8988T (cell line): ENCODE measurements at regions not wholly inside any gene's neighbourhood (a gene's known extent, or its start where the extent isn't known, plus 50 kb on each side); places are given as distances from the start of the nearest gene placed in this dataset.
"Not testable (repeated sequence)": the region's sequence is repeated elsewhere in the genome, so short reads cannot be mapped to it uniquely, and the experiment has no call there.

Experiments used
- DNase-seq: peaks from one replicate; pipeline ENCODE4 v3.0.0; 2011

DNA sequence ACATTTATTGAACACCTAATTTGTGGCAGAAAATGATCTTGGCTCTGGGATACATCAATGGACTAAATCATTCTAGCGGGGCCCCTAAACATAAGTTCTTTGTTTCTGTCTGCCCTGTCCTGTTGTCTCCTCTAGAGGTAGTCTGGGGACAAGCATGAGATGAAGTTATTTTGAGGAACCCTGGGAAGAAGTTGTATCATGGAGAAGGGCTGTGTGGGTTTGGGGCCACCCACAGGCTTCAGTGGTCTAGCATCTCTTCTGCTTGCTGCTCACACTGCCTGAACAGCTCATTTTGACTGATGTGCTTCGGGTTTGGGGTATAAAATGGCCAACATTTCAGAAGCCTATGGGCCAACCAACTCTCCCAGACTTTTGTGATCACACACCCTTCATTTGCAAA, 50.3 kb upstream of the OSBPL11 start:
- no peak for DNase-seq

DNA sequence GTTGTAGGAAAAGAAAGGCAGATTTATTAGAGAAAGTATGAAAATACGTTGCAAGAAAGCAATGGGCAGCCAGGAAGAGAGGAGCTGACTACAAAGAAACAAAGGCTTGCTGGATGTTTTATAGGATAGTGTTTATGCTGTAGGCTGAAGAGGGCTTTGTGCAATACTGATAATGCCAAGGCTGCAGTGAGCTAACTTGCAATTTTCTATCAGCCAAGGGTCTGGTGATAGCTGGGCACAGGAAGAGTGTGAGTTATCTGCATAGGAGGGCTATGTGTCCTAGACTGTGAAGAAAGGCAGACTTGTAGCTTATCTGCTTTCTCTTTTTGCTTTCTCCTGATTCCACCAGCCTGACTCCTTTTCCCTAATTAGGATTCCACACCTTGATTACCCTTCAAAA, 51.3 kb upstream of the OSBPL11 start:
- DNase-seq: no peak

DNA sequence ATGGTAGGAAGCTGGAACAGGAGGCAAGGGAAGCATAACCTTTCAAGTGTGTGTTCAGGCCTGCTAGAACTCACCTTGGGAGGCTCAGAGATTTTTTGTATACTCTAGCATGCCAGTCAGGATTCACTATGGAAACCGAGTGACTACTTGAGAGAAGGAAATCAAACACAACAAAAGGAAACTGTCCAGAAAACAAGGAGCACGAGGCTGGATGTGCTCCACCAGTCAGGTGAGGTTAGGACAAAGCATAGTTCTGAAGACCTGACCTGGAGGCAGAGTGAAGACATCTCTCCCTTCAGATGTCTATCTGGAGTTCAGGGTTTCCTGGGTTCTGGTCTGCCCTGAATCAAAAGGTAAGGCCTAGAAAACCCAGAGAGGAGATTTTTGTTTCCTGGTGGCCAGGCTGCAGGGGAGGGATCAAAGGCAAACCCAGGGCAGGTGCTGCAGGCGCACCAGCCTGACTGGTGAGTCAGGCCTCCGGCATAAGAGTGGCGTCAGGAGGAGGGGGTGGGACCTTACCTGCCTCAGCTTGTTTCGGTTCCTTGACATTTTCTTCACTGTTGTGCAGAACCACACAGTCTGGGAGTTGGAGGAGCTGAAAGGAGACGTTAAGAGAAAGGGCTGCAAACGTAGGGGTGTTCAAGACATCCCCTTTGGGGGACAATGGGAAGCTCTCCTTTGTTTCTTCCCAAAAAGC, 52.2 kb upstream of the OSBPL11 start:
- DNase-seq: no peak

DNA sequence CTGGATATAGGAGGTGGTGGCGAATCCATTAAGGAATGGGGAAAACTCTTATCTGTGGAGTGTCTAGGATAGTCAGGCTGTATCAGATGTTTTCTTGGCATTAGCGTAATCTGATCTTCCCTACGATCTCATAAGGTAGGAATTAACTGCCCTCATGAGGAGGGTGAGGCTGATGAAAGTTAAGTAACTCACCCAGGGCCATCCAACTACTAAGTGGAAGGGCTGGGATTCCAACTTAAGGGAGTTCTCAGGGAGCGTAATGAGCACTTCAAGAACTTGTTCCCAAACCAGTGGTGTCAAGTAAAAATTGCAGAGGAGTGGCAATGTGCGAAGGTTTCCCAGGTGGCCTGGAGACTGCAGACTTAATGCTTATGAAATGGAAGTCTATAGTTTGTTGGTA, 55.9 kb upstream of the OSBPL11 start:
- DNase-seq: no peak

DNA sequence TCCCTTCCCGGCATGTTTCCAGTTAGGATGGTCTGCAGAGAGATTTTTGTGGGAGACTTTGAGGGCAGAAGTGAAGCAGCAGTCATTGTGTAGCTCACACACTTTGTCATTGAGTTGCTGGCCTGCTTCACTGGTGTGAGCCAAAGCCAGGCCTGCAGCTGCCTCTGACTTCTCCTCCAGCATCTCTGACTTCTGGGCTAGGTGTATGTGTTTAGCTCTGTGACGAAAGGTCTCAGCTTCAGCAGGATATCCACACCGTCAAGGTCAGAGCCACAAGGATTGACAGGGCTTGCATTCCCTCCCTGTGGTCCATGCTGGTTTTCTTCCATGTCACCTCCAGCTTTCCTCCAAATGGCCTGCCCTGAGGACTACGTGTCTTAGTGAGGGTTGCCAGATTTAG, 57.1 kb upstream of the OSBPL11 start:
- no peak for DNase-seq

DNA sequence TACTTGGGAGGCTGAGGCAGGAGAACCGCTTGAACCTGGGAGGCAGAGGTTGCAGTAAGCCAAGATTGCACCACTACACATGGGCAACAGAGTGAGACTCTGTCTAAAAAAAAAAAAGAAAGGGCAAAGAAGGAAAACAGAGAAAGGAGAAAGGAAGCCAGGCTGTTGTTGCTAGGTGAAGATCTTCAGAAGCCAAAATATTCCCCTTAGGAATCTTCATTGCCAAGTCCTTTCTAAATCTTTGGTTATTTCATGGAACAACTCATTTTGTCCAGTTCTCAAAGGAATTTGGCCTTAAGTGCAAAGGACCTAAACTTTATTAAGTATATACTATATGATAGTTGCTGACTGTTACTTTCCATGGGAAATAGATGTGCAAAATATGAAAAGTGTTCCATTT, 59.2 kb upstream of the OSBPL11 start:
- no peak for DNase-seq

DNA sequence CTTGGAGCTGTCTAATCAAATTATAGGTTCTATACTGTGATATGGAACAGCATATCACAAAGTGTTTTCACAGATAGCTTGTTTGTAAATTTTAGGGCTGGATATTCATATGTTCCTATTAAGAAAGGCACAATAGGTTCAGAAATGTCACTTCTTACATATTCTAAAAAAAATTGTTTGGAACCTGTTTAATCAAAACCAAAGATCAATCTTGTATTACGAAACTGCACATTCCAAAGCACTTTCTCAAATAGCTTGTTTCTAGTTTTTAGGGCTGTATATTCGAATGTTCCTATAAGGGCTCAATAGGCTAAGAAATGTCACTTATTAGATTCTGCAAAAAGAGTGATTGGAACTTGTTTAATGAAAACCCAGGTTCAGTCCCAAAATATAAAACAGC, 67.4 kb upstream of the OSBPL11 start:
- DNase-seq: no peak

DNA sequence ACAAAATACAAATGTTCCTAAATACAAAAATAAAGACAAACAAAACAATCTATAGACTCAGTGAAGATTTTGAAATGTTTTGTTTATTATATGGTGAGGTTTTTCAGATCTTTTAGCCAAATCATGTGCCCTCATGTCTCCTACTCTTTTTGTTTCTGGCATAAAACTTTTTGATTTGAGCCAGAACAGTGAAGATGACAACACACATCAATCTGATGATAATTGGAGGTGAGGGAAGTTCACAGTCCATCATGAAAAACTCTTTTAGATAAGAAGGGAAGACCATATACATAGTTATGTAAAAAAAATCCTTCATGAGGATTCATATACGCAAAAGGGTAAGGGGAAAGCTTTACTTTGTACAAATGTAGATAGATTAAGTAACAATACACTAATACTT, 75.1 kb upstream of the OSBPL11 start:
- no peak for DNase-seq

DNA sequence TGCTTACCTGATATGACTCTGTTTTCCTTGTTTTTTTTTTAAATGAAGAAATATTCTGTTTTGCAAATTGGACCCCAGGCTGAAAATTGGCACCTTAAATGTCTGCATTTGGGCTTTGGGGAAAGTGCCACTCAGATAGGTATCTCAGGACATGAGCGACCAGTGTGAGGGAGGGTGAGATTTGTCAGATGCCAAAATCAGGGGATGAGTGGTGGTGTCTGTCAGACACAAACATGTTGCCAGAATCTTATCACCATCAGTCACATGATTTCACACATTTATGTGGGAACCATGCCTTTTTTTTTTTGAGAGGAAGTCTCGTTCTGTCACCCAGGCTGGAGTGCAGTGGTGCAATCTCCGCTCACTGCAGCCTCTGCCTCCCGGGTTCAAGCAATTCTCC, 75.6 kb upstream of the OSBPL11 start:
- DNase-seq: no peak

DNA sequence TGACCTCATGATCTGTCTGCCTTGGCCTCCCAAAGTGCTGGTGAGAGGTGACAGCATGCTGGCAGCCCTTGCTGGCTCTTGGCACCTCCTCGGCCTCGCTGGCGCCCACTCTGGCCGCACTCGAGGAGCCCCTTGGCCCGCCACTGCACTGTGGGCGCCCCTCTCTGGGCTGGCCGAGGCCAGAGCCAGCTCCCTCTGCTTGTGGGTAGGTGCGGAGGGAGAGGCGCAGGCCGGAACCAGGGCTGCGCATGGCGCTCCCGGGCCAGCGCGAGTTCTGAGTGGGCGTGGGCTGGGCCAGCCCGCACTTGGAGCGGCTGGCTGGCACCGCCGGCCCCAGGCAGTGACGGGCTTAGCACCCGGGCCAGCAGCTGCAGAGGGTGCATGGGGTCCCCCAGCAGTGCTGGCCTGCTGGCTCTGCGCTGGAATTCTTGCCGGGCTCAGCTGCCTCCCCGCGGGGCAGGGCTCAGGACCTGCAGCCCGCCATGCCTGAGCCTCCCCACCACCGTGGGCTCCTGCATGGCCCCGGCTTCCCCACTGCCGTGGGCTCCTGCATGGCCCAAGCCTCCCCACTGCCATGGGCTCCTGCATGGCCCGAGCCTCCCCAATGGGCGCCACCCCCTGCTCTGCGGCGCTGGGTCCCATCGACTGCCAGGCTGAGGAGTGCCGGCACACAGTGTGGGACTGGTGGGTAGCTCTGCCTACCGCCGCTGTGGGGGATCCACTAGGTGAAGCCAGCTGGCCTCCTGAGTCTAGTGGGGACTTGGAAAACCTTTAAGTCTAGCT, 76.4 kb upstream of the OSBPL11 start:
- no peak for DNase-seq

DNA sequence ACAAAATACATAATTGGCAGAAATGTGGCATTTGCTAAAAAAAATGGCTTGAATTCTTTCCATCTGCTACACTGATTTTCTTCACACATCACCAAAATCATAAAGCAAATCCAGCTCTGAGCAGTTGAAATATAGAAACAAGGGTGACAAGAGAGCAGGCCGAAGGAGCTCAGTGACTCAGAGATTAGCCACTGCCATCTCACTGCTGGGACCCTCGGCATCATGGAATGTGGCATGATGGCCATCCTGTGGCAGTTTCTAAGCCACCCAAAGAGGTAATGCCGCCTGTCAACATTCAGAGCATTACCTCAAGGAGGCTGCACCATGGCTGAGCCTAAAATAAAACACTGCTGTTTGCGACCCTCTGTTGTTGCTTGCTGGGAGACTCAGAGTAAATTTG, 80.5 kb upstream of the OSBPL11 start:
- DNase-seq: no peak

DNA sequence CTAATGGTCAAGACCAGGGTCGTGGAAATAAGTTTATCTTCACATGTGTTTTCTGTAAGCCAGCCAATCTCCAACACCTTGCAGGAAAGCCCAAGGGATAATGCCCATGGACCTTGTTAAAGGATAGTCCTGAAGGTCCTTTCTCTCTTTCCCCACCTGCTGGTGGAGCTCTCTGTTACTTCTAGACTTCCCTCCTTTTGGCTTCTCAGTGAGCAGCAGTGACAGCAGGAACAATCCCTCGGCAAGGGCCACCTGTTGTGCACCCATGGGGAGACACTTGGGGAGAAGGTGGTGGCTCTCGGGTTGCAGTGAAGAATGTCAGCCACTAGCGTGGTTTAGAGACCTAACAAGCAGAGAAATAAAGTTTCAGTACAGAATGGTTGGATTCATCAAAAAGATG, 84.0 kb upstream of the OSBPL11 start:
- DNase-seq: no peak

DNA sequence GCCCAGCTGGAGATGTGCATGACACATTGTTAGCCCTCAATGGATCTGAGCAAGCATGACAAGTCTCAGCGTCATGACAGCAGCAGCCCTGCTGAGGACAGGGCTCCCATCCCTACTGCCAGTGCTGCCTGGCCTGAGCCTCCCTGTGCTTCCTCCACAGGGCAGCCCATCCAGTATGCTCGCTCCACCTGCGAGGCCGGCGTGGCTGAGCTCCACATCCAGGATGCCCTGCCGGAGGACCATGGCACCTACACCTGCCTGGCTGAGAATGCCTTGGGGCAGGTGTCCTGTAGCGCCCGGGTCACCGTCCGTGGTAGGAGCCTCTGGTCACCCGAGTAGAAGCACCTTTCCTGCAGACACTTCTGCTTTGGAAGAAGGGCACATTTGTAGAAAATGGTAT, 85.8 kb upstream of the OSBPL11 start:
- no peak for DNase-seq

DNA sequence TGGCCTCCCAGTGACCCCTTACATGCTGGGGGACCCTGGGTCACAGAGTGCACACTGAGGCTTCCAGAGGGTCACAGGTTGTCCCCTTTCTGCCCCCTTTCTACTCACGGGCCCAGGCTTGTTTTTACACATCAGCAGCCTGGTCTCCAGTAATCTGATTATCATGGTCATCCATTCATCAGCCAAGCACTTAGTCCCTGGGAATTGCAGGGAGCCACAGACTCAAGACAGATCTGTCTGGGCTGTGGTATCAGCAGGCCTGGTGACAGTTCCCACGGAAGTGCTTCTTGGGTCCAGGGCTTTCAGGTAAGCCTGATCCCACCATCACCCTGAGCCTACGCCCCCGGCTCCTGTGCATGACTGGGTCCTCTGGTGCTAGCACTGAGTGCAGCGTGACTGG, 86.6 kb upstream of the OSBPL11 start:
- DNase-seq: not testable (repeated sequence)

DNA sequence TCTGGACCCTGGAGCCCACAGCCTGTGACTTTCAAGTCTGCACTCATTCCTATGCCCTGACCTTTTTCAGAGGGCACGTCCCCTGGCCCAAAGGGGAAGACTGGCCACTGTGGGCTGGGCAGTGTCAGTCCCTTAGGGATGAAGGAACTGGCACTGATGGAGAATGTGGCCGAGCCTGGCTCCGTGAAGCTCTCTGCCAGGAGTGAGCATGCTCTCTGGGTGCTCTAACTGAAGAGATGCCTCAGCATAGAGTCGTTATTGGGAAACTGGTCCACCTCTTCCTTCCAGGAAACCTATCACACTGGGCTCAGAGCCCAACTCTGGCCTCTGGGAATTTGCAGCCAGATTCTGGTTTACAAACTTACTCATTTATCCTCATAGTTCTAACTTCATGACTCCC, 87.3 kb upstream of the OSBPL11 start:
- not testable (repeated sequence) for DNase-seq

DNA sequence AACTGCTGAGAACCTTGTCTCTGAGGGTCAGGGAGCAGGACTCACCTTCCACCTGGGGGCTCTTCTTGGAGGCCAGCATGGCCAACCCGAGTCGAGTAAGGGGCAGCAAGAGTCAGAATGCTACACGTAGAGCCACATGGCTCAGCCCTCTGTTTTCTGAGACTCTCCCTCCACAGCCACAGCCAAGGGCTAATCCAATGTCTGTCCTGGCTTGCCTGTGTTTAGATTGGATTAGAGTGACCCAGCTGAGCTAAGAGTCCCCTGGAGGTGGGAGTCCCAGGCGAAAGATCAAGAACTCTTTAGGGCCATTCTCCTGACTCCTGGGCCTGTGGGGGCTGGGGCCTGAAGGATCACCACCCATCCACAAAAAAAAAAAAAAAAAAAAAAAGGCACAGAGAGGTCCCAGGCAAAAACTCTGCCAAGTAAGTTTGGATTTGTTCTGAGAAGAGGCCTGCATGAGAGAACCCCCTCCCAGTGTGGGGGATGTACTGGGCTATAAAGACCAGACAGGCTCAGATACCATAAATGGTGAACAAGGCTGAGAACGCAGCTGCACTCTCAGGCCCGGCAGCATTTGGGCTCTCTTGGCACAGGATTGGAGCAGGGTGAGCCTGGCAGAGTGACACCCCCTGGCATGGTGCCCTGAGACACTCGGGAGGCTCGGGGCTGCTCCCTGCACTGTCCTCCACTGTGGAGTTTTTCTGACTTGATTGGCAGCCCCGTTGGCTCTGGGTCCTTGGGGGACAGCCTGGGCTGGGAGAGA, 88.0 kb upstream of the OSBPL11 start:
- no peak for DNase-seq

DNA sequence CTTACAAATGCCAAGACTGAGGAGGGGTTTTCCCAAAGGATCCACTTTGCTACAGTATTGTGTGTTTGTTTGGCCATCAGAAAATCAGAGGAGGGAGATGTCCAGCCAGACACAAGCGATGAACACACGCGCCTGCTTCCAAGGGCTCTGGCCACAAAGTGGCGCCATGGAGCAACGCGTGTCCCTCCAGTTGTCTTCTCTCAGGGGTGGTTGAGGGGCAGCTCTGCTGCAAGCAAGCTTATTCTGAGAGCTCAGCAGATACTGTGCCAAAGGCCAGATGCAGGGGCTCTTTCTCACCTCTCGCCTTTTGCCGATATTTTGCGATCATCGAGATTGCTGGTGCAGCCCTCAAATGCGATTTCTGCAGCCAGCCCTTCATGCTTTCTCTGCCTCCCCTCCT, 88.9 kb upstream of the OSBPL11 start:
- DNase-seq: no peak

DNA sequence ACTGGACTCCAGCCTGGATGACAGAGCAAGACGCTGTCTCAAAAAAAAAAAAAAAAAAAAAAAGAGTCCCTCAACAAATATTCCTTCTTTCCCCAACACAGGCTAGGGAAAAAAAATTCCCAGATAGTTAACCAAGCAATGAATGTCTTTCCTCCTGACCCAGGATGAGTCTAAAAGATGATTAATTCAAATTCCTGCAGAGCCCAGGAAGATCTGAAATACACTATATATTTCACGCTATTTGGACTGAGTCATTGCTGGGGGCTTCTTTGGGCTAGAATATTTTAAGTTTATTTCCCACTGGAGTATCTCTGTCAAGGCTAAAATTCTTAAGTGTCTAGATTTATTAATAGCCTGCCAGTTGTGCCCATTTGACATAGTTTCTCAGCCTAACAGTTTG, 90.4 kb upstream of the OSBPL11 start:
- DNase-seq: not testable (repeated sequence)

DNA sequence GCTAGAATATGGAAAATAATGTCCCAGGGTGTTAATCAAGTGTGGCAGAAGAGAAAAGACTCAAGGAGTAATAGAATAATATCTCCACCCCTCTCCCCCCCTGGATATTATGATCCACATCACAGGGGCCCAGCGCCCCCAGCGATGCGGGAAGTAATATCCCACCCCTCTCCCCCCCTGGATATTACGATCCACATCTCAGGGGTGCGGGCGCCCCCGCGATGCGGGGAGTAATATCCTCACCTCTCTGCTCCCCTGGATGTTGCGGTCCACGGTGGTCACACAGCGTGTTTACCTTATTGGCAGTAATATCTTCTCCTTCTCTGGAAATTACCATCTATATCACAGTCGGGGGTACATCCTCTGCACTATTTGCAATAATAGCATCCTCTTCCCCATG, 97.1 kb upstream of the OSBPL11 start:
- DNase-seq: no peak

DNA sequence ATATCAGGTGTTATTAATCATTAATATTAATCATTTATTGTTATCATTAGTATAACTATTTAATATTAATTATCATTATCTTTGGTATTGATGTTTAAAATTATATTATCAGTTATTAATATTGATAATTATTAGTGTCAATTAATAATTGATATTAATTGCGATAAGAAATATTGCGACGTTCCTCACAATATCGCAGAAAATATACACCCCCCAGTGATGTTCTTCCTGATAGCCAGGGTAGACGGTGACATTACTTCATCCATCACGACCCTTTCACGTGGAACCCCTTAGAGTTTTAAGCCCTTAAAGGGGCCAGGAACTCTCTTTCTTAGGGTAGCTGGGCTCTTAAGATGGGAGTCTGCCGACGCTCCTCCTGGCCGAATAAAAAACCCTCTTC, 98.6 kb upstream of the OSBPL11 start:
- DNase-seq: no peak

DNA sequence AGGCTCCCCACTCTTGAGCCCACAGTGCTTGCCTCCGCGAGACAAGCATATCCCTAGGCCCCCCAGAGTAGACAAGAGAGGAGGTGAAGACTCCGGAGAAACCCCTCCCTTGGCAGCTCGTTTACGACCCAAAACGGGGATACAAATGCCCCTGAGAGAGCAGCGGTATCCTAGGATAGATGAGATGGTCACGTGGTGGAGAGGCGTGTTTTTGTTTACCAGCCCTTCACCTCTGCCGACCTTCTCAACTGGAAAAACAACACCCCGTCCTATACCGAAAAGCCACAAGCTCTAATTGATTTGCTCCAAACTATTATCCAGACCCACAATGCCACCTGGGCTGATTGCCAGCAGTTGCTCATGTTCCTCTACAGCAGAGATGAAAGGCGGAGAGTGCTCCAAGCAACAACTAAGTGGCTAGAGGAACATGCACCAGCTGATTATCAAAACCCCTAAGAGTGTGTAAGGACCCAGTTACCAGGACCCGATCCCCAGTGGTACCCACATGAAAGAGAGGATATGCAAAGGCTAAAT, 99.5 kb upstream of the OSBPL11 start:
- DNase-seq: no peak

DNA sequence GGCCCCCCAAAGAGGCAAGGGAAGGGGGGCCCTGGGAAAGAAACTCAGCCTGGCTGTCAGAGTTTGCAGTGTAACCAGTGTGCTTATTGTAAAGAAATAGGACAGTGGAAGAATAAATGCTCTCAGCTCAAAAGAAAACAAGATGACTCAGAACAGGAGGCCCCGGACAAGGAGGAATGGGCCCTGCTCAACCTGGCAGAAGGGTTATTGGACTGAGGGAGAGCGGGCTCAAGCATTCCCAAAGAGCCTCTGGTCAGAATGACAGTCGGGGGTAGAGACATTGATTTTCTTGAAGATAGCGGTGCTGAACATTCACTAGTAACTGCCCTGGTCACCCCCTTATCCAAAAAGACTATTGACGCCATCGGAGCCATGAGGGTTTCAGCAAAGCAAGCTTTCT, 100.4 kb upstream of the OSBPL11 start:
- DNase-seq: no peak

DNA sequence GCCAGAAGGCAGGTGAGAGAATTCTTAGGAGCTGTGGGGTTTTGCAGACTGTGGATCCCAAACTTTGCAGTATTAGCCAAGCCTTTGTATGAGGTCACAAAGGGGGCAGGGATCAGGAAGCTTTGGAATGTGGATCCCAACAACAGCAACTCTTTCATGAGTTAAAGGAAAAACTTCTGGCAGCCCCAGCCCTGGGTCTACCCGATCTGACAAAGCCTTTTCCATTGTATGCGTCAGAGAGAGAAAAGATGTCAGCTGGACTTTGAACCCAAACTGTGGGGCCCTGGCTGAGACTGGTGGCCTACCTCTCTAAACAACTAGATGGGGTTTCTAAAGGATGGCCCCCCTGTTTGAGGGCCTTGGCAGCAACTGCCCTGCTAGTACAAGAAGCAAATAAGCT, 101.8 kb upstream of the OSBPL11 start:
- DNase-seq: not testable (repeated sequence)
